Transverse colon (tissue), 4 donors: ENCODE measurements at regions not wholly inside any gene's neighbourhood (a gene's known extent, or its start where the extent isn't known, plus 50 kb on each side); places are given as distances from the start of the nearest gene placed in this dataset.

Experiments
- CTCF ChIP-seq, 5 experiments: fragments of 200-600 bp in 3 of 5; fragments of 450-650 bp in 2 of 5; sonication (generic) in 3 of 5; IDR thresholded peaks; 1 replicate in 2 of 5; 2 replicates in 3 of 5; pipeline ENCODE4 v1.5.1; 2016 to 2017; ENCODE audit warnings: antibody characterized with exemption in 5 of 5, inconsistent platforms in 3 of 5, mild to moderate bottlenecking in 2 of 5, moderate library complexity in 1 of 5
- POLR2AphosphoS5 ChIP-seq, 3 donors: sonication (generic); formaldehyde crosslinking; IDR thresholded peaks; one replicate each; pipeline ENCODE4 v1.6.1; 2016; ENCODE audit warnings: antibody characterized with exemption in 3 of 3

GRCh38 chr10:109428775-109429491 is 494.4 kb downstream of the XPNPEP1 start:
- TF ChIP-seq POLR2AphosphoS5 (IDR thresholded peaks at IDR 0.05) = no peak
- no peak for TF ChIP-seq CTCF (IDR thresholded peaks at IDR 0.05)
